HCT116 (cell line): ENCODE measurements at regions not wholly inside any gene's neighbourhood (a gene's known extent, or its start where the extent isn't known, plus 50 kb on each side); places are given as distances from the start of the nearest gene placed in this dataset.
"Not testable (repeated sequence)": the region's sequence is repeated elsewhere in the genome, so short reads cannot be mapped to it uniquely, and the experiment has no call there.

Experiments used
- ATAC-seq: fragments of 200-7000 bp; cut with Tn5 transposase; 2 replicates; pipeline ENCODE4 v1.9.1; 2020; ENCODE audit warnings: mild to moderate bottlenecking, moderate library complexity
- BruUV-seq: library from RNA; stranded (reverse); fragments of 400-500 nt; replicated peaks from 2 replicates; lab custom pipeline; 2021; lab: Mats Ljungman, UMichigan
- CTCF ChIA-PET: fragments of 300-600 bp; sonication (Branson Sonifier 250); formaldehyde crosslinking; loops from one replicate; lab custom pipeline; 2021; ENCODE audit warnings: antibody characterized with exemption; lab: Charles Lee
- POLR2A ChIA-PET: fragments of 300-600, 350-600 bp; sonication (Branson Sonifier 250); formaldehyde crosslinking; loops from one replicate; lab custom pipeline; 2021; ENCODE audit warnings: antibody characterized with exemption; lab: Charles Lee
- RAD21 ChIA-PET, 2 experiments: fragments of 300-600 bp; sonication (Branson Sonifier 250); formaldehyde crosslinking; loops; one replicate each; lab custom pipeline; 2023; ENCODE audit warnings: low total read pairs in 2 of 2; ENCODE audit not compliant: uncharacterized antibody in 2 of 2, unreplicated experiment in 2 of 2, low non-redundant PET in 1 of 2; lab: Charles Lee
- DNase-seq: peaks from one replicate; pipeline ENCODE4 v3.0.0-alpha.2; 2010; ENCODE audit warnings: low read depth, low spot score
- H2AFZ ChIP-seq: fragments of 200-600 bp; shearing (Covaris generic), sonication (generic); 2 replicates; pipeline ENCODE4 v1.6.1; 2017; ENCODE audit warnings: low read depth, mixed run types, mixed read lengths, antibody characterized with exemption, low read length; ENCODE audit not compliant: poor library complexity, severe bottlenecking
- H3K27ac ChIP-seq: 2 replicates; pipeline ENCODE4 v1.5.1; 2012; ENCODE audit warnings: low read depth, low read length
- H3K27me3 ChIP-seq: fragments of 200-600 bp; sonication (generic); 2 replicates; pipeline ENCODE4 v1.6.1; 2016; ENCODE audit warnings: mixed run types, low read length, mixed read lengths; ENCODE audit not compliant: insufficient read depth
- H3K36me3 ChIP-seq, 2 experiments: fragments of 200-500 bp in 1 of 2; fragments of 200-600 bp in 1 of 2; sonication (Bioruptor generic) in 1 of 2; sonication (generic) in 1 of 2; 2 replicates each; pipeline versions ENCODE4 v1.5.1 to v1.6.1; 2014 to 2016; ENCODE audit warnings: low read length in 2 of 2, inconsistent platforms in 1 of 2, mixed read lengths in 1 of 2, mixed run types in 1 of 2; ENCODE audit not compliant: insufficient read depth in 2 of 2, control insufficient read depth in 1 of 2
- H3K4me1 ChIP-seq, 2 experiments: fragments of 200-600 bp in 1 of 2; sonication (generic) in 1 of 2; 2 replicates each; pipeline versions ENCODE4 v1.5.1 to v1.6.1; 2012 to 2017; ENCODE audit warnings: low read length in 2 of 2, inconsistent platforms in 1 of 2, mild to moderate bottlenecking in 1 of 2, mixed read lengths in 1 of 2, mixed run types in 1 of 2, moderate library complexity in 1 of 2; ENCODE audit not compliant: insufficient read depth in 2 of 2, control insufficient read depth in 1 of 2
- H3K4me2 ChIP-seq: fragments of 200-600 bp; sonication (generic); 2 replicates; pipeline ENCODE4 v1.6.1; 2017; ENCODE audit warnings: mixed run types, low read length, mixed read lengths
- H3K4me3 ChIP-seq, 2 experiments: fragments of 200-600 bp in 1 of 2; sonication (generic) in 1 of 2; replicated peaks in 1 of 2; 2 replicates each; pipeline ENCODE4 v1.5.1; 2011 to 2016; ENCODE audit warnings: low read length in 2 of 2, control low read depth in 1 of 2, low read depth in 1 of 2, mild to moderate bottlenecking in 1 of 2, mixed read lengths in 1 of 2, mixed run types in 1 of 2
- H3K79me2 ChIP-seq: fragments of 200-600 bp; sonication (generic); 2 replicates; pipeline ENCODE4 v1.6.1; 2017; ENCODE audit warnings: mild to moderate bottlenecking, mixed run types, low read length, moderate library complexity, mixed read lengths; ENCODE audit not compliant: insufficient read depth
- H3K9ac ChIP-seq: fragments of 200-600 bp; sonication (generic); 2 replicates; pipeline ENCODE4 v1.6.1; 2016; ENCODE audit warnings: low read length, mixed read lengths
- H3K9me2 ChIP-seq: fragments of 200-600 bp; sonication (generic), shearing (Covaris generic); 2 replicates; pipeline ENCODE4 v1.6.1; 2017; ENCODE audit warnings: mixed run types, mild to moderate bottlenecking, moderate library complexity; ENCODE audit not compliant: insufficient read depth
- H3K9me3 ChIP-seq, 2 experiments: fragments of 200-500 bp in 1 of 2; fragments of 200-600 bp in 1 of 2; sonication (Bioruptor generic) in 1 of 2; sonication (generic) in 1 of 2; 2 replicates each; pipeline ENCODE4 v1.6.1; 2014 to 2017; ENCODE audit warnings: low read length in 2 of 2, mixed read lengths in 2 of 2, inconsistent platforms in 1 of 2, low read depth in 1 of 2, mild to moderate bottlenecking in 1 of 2, mixed run types in 1 of 2, moderate library complexity in 1 of 2; ENCODE audit not compliant: control insufficient read depth in 1 of 2, insufficient read depth in 1 of 2
- H4K20me1 ChIP-seq: fragments of 200-600 bp; sonication (generic), shearing (Covaris generic); 2 replicates; pipeline ENCODE4 v1.6.1; 2017; ENCODE audit warnings: mixed run types, mild to moderate bottlenecking, moderate library complexity; ENCODE audit not compliant: insufficient read depth
- EGR1 ChIP-seq: IDR thresholded peaks from 2 replicates; pipeline ENCODE4 v1.6.1; 2012; ENCODE audit warnings: low read depth
- EZH2phosphoT487 ChIP-seq: fragments of 200-600 bp; IDR thresholded peaks from 2 replicates; pipeline ENCODE4 v1.6.1; 2018; ENCODE audit warnings: antibody characterized with exemption, borderline replicate concordance
- TCF7L2 ChIP-seq: IDR thresholded peaks from 2 replicates; pipeline ENCODE4 v1.7.0; 2011; ENCODE audit warnings: borderline replicate concordance, inconsistent platforms; ENCODE audit not compliant: insufficient read depth, insufficient read length; ENCODE audit errors: extremely low read depth
- YY1 ChIP-seq: IDR thresholded peaks from 2 replicates; pipeline ENCODE4 v1.6.1; 2011; ENCODE audit warnings: low read length, low read depth, moderate library complexity, mild to moderate bottlenecking; ENCODE audit not compliant: insufficient replicate concordance; ENCODE audit errors: extremely low read depth
- ZFX ChIP-seq: fragments of 450-650 bp; IDR thresholded peaks from 2 replicates; pipeline ENCODE4 v1.6.1; 2017
- intact Hi-C: fragments of 100-400 bp; cut with micrococcal nuclease; formaldehyde crosslinking; loops from 2 replicates; pipeline ENCODE4 v1.10.0; 2022
- TF ChIP-seq, protein P1 (sequence below), 3 experiments: fragments of 200-600 bp in 1 of 3; sonication (generic) in 1 of 3; IDR thresholded peaks in 2 of 3; conservative IDR thresholded peaks in 1 of 3; 2 replicates each; pipeline ENCODE4 v1.5.1; 2012 to 2017; ENCODE audit warnings: low read depth in 2 of 3, low read length in 2 of 3, antibody characterized with exemption in 1 of 3, borderline replicate concordance in 1 of 3, control low read depth in 1 of 3, mild to moderate bottlenecking in 1 of 3, mixed read lengths in 1 of 3, mixed run types in 1 of 3, moderate library complexity in 1 of 3; ENCODE audit not compliant: insufficient read depth in 1 of 3

- no peaks in the 10 kb centered on the region for H3K79me2 ChIP-seq
- no peaks in the 10 kb centered on the region for H3K4me1 ChIP-seq
- intact Hi-C loops: no loop called here
- no peaks in the 10 kb centered on the region for H3K9me2 ChIP-seq
- no peak for TF ChIP-seq YY1
- TF ChIP-seq EGR1: no peak
- TF ChIP-seq ZFX: no peak
- TF ChIP-seq, protein P1, sequence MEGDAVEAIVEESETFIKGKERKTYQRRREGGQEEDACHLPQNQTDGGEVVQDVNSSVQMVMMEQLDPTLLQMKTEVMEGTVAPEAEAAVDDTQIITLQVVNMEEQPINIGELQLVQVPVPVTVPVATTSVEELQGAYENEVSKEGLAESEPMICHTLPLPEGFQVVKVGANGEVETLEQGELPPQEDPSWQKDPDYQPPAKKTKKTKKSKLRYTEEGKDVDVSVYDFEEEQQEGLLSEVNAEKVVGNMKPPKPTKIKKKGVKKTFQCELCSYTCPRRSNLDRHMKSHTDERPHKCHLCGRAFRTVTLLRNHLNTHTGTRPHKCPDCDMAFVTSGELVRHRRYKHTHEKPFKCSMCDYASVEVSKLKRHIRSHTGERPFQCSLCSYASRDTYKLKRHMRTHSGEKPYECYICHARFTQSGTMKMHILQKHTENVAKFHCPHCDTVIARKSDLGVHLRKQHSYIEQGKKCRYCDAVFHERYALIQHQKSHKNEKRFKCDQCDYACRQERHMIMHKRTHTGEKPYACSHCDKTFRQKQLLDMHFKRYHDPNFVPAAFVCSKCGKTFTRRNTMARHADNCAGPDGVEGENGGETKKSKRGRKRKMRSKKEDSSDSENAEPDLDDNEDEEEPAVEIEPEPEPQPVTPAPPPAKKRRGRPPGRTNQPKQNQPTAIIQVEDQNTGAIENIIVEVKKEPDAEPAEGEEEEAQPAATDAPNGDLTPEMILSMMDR (IDR thresholded peaks at IDR 0.05 in 2 of 3, conservative IDR thresholded peaks at IDR 0.05 in 1 of 3; ENCODE audit: borderline replicate concordance in 1 of 3, insufficient read depth in 1 of 3, low read depth in 2 of 3, low read length in 2 of 3): no peak
- TF ChIP-seq EZH2phosphoT487: no peak
- TF ChIP-seq TCF7L2: no peak
- no peak overlapping the region for H3K27ac ChIP-seq
- no TSS peak for BruUV-seq
- H3K27me3 ChIP-seq: no peaks in the 10 kb centered on the region
- no peaks in the 10 kb centered on the region for H3K9me3 ChIP-seq
- H3K4me3 ChIP-seq: no peak overlapping the region
- no peak overlapping the region for H3K4me2 ChIP-seq
- H3K36me3 ChIP-seq: no peaks in the 10 kb centered on the region
- DNase-seq (no peak), ATAC-seq (no peak)
- no peaks in the 10 kb centered on the region for H4K20me1 ChIP-seq
- CTCF ChIA-PET: no interaction called here
- H3K9ac ChIP-seq: no peak overlapping the region
- H2AFZ ChIP-seq: no peak overlapping the region
- RAD21 ChIA-PET: no interaction called here
- POLR2A ChIA-PET: no interaction called here
Measured at GRCh38 chr16:29146266-29146665, 161.4 kb downstream of the LAT start.

DNA sequence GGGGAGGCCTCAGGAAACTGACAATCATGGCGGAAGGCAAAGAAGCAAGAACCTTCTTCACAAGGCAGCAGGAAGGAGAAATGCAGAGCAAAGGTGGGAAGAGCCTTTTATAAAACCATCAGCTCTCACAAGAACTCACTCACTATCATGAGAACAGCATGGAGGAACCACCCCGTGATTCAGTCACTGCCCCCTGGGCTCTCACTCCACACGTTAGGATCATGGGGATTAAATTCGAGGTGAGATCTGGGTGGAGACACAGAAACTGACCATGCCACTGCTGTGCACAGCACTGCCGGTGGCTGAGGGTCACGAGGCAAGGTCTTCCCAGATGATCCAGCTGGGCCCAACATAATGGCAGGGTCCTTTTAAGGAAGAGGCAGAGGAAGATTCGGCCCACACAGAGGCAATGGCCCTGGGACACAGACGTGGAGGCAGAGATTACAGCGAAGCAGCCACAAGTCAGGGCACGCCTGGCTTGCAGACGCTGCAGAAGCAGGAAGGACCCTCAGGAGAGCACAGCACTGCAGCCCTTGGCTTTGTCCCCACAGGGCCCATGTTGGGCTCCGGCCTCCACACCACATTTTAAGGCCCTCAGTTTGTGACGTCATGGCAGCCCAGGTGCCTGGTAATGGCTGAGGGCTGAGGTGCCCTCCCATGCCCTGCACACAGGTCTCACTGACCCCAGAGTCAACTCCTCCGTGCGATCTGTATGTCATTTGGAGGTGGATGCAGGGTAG is 160.8 kb downstream of the LAT start:
- ATAC-seq, intact Hi-C loops, H3K79me2 ChIP-seq, BruUV-seq, H4K20me1 ChIP-seq, POLR2A ChIA-PET, H3K27ac ChIP-seq, H3K27me3 ChIP-seq, CTCF ChIA-PET, H3K9ac ChIP-seq, H3K9me3 ChIP-seq, H3K9me2 ChIP-seq, H2AFZ ChIP-seq, DNase-seq, H3K4me3 ChIP-seq, RAD21 ChIA-PET, H3K4me2 ChIP-seq, H3K36me3 ChIP-seq, H3K4me1 ChIP-seq: not testable (repeated sequence)

DNA sequence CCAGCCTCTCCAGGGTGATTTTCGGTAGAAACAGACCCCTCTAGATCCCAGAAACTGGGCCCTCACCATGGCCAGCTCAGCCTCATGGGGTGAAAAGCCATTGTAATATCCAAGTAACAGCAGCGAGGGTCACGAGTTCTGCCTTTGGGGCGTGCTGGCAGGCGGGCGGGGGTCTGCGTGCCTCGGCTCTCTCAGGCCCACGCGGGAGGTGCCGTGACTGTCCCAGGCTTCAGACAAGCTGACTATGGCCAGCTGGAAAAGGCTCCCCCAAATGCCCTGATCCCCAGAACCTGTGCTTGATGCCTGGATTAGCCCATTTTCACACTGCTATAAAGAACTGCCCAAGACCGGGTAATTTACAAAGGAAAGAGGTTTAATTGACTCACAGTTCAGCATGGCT is 160.2 kb downstream of the LAT start:
- intact Hi-C loops, H3K27ac ChIP-seq, H4K20me1 ChIP-seq, H2AFZ ChIP-seq, POLR2A ChIA-PET, H3K4me1 ChIP-seq, CTCF ChIA-PET, H3K4me2 ChIP-seq, BruUV-seq, H3K9me3 ChIP-seq, H3K9ac ChIP-seq, H3K36me3 ChIP-seq, H3K4me3 ChIP-seq, ATAC-seq, RAD21 ChIA-PET, DNase-seq, H3K27me3 ChIP-seq, H3K9me2 ChIP-seq, H3K79me2 ChIP-seq: not testable (repeated sequence)
